Keratinocyte (primary cell): ENCODE measurements at regions not wholly inside any gene's neighbourhood (a gene's known extent, or its start where the extent isn't known, plus 50 kb on each side); places are given as distances from the start of the nearest gene placed in this dataset.
"Not testable (repeated sequence)": the region's sequence is repeated elsewhere in the genome, so short reads cannot be mapped to it uniquely, and the experiment has no call there.

ENCODE experiments used
- EZH2 ChIP-seq: IDR thresholded peaks from one replicate; pipeline ENCODE4 v1.6.1; 2012; ENCODE audit warnings: inconsistent platforms, mild to moderate bottlenecking, low read length, moderate library complexity
- TF ChIP-seq, protein P1 (sequence below), 3 experiments: IDR thresholded peaks in 1 of 3; conservative IDR thresholded peaks in 1 of 3; optimal IDR thresholded peaks in 1 of 3; 2 replicates in 2 of 3; 3 replicates in 1 of 3; pipeline versions ENCODE3 to v1.5.1; 2011; ENCODE audit warnings: low read length in 3 of 3, mild to moderate bottlenecking in 3 of 3, moderate library complexity in 2 of 3, control low read depth in 1 of 3, inconsistent platforms in 1 of 3; ENCODE audit not compliant: insufficient read depth in 2 of 3; ENCODE audit errors: extremely low read depth in 1 of 3

- TF ChIP-seq, protein P1, sequence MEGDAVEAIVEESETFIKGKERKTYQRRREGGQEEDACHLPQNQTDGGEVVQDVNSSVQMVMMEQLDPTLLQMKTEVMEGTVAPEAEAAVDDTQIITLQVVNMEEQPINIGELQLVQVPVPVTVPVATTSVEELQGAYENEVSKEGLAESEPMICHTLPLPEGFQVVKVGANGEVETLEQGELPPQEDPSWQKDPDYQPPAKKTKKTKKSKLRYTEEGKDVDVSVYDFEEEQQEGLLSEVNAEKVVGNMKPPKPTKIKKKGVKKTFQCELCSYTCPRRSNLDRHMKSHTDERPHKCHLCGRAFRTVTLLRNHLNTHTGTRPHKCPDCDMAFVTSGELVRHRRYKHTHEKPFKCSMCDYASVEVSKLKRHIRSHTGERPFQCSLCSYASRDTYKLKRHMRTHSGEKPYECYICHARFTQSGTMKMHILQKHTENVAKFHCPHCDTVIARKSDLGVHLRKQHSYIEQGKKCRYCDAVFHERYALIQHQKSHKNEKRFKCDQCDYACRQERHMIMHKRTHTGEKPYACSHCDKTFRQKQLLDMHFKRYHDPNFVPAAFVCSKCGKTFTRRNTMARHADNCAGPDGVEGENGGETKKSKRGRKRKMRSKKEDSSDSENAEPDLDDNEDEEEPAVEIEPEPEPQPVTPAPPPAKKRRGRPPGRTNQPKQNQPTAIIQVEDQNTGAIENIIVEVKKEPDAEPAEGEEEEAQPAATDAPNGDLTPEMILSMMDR (optimal IDR thresholded peaks at IDR 0.05 in 1 of 3, IDR thresholded peaks at IDR 0.05 in 1 of 3, conservative IDR thresholded peaks at IDR 0.05 in 1 of 3; ENCODE audit: extremely low read depth in 1 of 3, insufficient read depth in 2 of 3, low read length in 3 of 3): not testable (repeated sequence)
- not testable (repeated sequence) for TF ChIP-seq EZH2
Measured at GRCh38 chr2:95754819-95755563, 163.2 kb downstream of the TRIM43 start.
